ENCODE measurements at regions not wholly inside any gene's neighbourhood (a gene's known extent, or its start where the extent isn't known, plus 50 kb on each side); places are given as distances from the start of the nearest gene placed in this dataset.

GRCh38 chr10:7498111-7498510 lies 87.3 kb upstream of the SFMBT2 start:
- no peak for TF ChIP-seq CTCF (IDR thresholded peaks at IDR 0.05)
- no peak for TF ChIP-seq POLR2A (IDR thresholded peaks at IDR 0.05)
- no peak for TF ChIP-seq POLR2AphosphoS5 (IDR thresholded peaks at IDR 0.05)

All from breast epithelium (tissue), 3 donors.